WTC11 (cell line): ENCODE measurements at regions not wholly inside any gene's neighbourhood (a gene's known extent, or its start where the extent isn't known, plus 50 kb on each side); places are given as distances from the start of the nearest gene placed in this dataset.

Experiments
- ATAC-seq: fragments of 200-7000 bp; cut with Tn5 transposase; 2 replicates; pipeline ENCODE4 v1.10.0; 2021; ENCODE audit warnings: mild to moderate bottlenecking, moderate library complexity
- CTCF ChIA-PET: fragments of 300-600 bp; sonication (Branson Sonifier 250); formaldehyde crosslinking; loops from one replicate; lab custom pipeline; 2021; ENCODE audit warnings: antibody characterized with exemption; lab: Charles Lee
- POLR2A ChIA-PET: fragments of 350-600 bp; sonication (Branson Sonifier 250); formaldehyde crosslinking; loops from one replicate; lab custom pipeline; 2021; ENCODE audit warnings: antibody characterized with exemption; lab: Charles Lee
- DNase-seq: peaks from one replicate; pipeline ENCODE4 v3.0.0; 2021; ENCODE audit warnings: low spot score
- H3K27ac Mint-ChIP-seq: 2 replicates; pipeline ENCODE4 v1.8.0; 2021; ENCODE audit warnings: mixed read lengths
- H3K27me3 Mint-ChIP-seq: 2 replicates; pipeline ENCODE4 v1.8.0; 2021; ENCODE audit warnings: low read depth, mild to moderate bottlenecking, moderate library complexity, mixed read lengths
- H3K36me3 Mint-ChIP-seq: 2 replicates; pipeline ENCODE4 v1.8.0; 2021; ENCODE audit warnings: mixed read lengths
- H3K4me1 Mint-ChIP-seq: 2 replicates; pipeline ENCODE4 v1.8.0; 2022; ENCODE audit warnings: mixed read lengths
- H3K4me3 Mint-ChIP-seq: 2 replicates; pipeline ENCODE4 v1.8.0; 2021; ENCODE audit warnings: mild to moderate bottlenecking, moderate library complexity, mixed read lengths
- H3K9me3 Mint-ChIP-seq: 2 replicates; pipeline ENCODE4 v1.8.0; 2021; ENCODE audit warnings: mixed read lengths
- ATF1 ChIP-seq: sonication (generic); formaldehyde crosslinking; IDR thresholded peaks from 2 replicates; pipeline ENCODE4 v1.8.1; 2023; ENCODE audit warnings: mild to moderate bottlenecking, moderate library complexity, missing genetic modification reagents
- CREB1 ChIP-seq: sonication (generic); formaldehyde crosslinking; IDR thresholded peaks from 2 replicates; pipeline ENCODE4 v1.8.0; 2023; ENCODE audit warnings: mild to moderate bottlenecking, missing genetic modification reagents
- ETV6 ChIP-seq: sonication (generic); formaldehyde crosslinking; IDR thresholded peaks from 2 replicates; pipeline ENCODE4 v1.8.1; 2022; ENCODE audit warnings: mild to moderate bottlenecking, missing genetic modification reagents
- GTF2I ChIP-seq: fragments of 250-450 bp; sonication (Bioruptor Pico); conservative IDR thresholded peaks from 2 replicates; pipeline ENCODE4 v1.4.0; 2021; ENCODE audit warnings: mild to moderate bottlenecking
- MXD4 ChIP-seq: fragments of 250-450 bp; sonication (Bioruptor Pico); IDR thresholded peaks from 2 replicates; pipeline ENCODE4 v1.8.0; 2021; ENCODE audit warnings: mild to moderate bottlenecking, moderate library complexity, borderline replicate concordance
- MYBL2 ChIP-seq: sonication (generic); formaldehyde crosslinking; IDR thresholded peaks from 2 replicates; pipeline ENCODE4 v1.8.1; 2023; ENCODE audit warnings: mild to moderate bottlenecking, moderate library complexity, missing genetic modification reagents
- SMAD4 ChIP-seq: sonication (generic); formaldehyde crosslinking; IDR thresholded peaks from 2 replicates; pipeline ENCODE4 v1.8.0; 2022; ENCODE audit warnings: mild to moderate bottlenecking, missing genetic modification reagents
- TEAD1 ChIP-seq: sonication (generic); formaldehyde crosslinking; IDR thresholded peaks from 2 replicates; pipeline ENCODE4 v1.8.0; 2022; ENCODE audit warnings: mild to moderate bottlenecking, missing genetic modification reagents
- TEAD4 ChIP-seq: sonication (generic); formaldehyde crosslinking; IDR thresholded peaks from 2 replicates; pipeline ENCODE4 v1.8.0; 2022; ENCODE audit warnings: mild to moderate bottlenecking, missing genetic modification reagents
- ZNF219 ChIP-seq: sonication (generic); formaldehyde crosslinking; IDR thresholded peaks from 2 replicates; pipeline ENCODE4 v1.8.0; 2023; ENCODE audit warnings: missing genetic modification reagents, mild to moderate bottlenecking, borderline replicate concordance
- ZNF263 ChIP-seq: sonication (generic); formaldehyde crosslinking; IDR thresholded peaks from 2 replicates; pipeline ENCODE4 v1.8.1; 2022; ENCODE audit warnings: low read depth, mild to moderate bottlenecking, moderate library complexity, missing genetic modification reagents
- ZNF396 ChIP-seq: fragments of 250-450 bp; sonication (Bioruptor Pico); IDR thresholded peaks from 2 replicates; pipeline ENCODE4 v1.8.0; 2021; ENCODE audit warnings: mild to moderate bottlenecking, moderate library complexity, borderline replicate concordance
- ZNF416 ChIP-seq: fragments of 250-450 bp; sonication (Bioruptor Pico); IDR thresholded peaks from 2 replicates; pipeline ENCODE4 v1.9.0; 2021; ENCODE audit warnings: mild to moderate bottlenecking, inconsistent platforms
- TF ChIP-seq, protein P1 (sequence below): fragments of 250-450 bp; sonication (Bioruptor Pico); IDR thresholded peaks from 2 replicates; pipeline ENCODE4 v1.8.0; 2021; ENCODE audit warnings: mild to moderate bottlenecking
- TF ChIP-seq, protein P2 (sequence below): sonication (generic); formaldehyde crosslinking; IDR thresholded peaks from 2 replicates; pipeline ENCODE4 v1.8.1; 2022; ENCODE audit warnings: mild to moderate bottlenecking, missing genetic modification reagents, moderate library complexity, borderline replicate concordance
- TF ChIP-seq, protein P3 (sequence below): sonication (generic); formaldehyde crosslinking; IDR thresholded peaks from 2 replicates; pipeline ENCODE4 v1.8.1; 2023; ENCODE audit warnings: mild to moderate bottlenecking, missing genetic modification reagents, borderline replicate concordance
- TF ChIP-seq, protein P4 (sequence below): sonication (generic); formaldehyde crosslinking; IDR thresholded peaks from 2 replicates; pipeline ENCODE4 v1.8.0; 2022; ENCODE audit warnings: missing genetic modification reagents
- TF ChIP-seq, protein P5 (sequence below): sonication (generic); formaldehyde crosslinking; IDR thresholded peaks from 2 replicates; pipeline ENCODE4 v1.8.1; 2022; ENCODE audit warnings: missing genetic modification reagents, borderline replicate concordance
- TF ChIP-seq, protein P6 (sequence below): sonication (generic); formaldehyde crosslinking; IDR thresholded peaks from 2 replicates; pipeline ENCODE4 v1.8.0; 2022; ENCODE audit warnings: mild to moderate bottlenecking, missing genetic modification reagents

DNA sequence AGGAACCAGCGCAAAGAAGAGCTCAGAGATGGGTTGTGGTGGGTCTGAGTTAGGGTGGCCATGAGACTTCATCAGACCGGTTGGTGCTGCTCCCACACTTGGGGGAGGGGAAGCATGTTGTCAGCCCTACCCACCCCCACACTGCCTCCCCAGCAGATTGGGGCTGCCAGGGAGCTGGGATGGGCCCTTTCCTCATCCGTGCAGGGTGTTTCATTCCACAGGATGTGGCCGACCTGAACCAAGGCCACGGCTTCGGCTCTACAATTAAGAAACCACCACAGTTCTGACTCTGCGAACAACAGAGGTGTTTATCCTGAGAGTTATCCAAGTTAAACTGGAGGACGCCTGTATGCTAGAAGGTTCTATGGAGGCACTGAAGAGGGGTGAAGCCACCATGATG, 171.2 kb downstream of the ETS2 start:
- ATAC-seq: no peak
- Mint-ChIP-seq H3K9me3 (no peaks in the 10 kb centered on the region; the same call in 1 of the 2 replicates), H3K4me3 (no peak overlapping the region), H3K27me3 (no peaks in the 10 kb centered on the region; the same call in 1 of the 2 replicates), H3K27ac (no peak overlapping the region), H3K4me1 (peaks cover 34% of the 10 kb centered on the region), H3K36me3 (no peaks in the 10 kb centered on the region)
- ChIA-PET POLR2A (no interaction called here), CTCF (no interaction called here)
- no peak for DNase-seq
- TF ChIP-seq TEAD1 (CRISPR knock-in tag): no peak
- TF ChIP-seq ZNF219 (CRISPR knock-in tag): no peak
- no peak for TF ChIP-seq CREB1 (CRISPR knock-in tag)
- TF ChIP-seq, protein P1, sequence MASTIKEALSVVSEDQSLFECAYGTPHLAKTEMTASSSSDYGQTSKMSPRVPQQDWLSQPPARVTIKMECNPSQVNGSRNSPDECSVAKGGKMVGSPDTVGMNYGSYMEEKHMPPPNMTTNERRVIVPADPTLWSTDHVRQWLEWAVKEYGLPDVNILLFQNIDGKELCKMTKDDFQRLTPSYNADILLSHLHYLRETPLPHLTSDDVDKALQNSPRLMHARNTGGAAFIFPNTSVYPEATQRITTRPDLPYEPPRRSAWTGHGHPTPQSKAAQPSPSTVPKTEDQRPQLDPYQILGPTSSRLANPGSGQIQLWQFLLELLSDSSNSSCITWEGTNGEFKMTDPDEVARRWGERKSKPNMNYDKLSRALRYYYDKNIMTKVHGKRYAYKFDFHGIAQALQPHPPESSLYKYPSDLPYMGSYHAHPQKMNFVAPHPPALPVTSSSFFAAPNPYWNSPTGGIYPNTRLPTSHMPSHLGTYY (CRISPR knock-in tag): no peak
- TF ChIP-seq SMAD4 (CRISPR knock-in tag): no peak
- TF ChIP-seq, protein P2, sequence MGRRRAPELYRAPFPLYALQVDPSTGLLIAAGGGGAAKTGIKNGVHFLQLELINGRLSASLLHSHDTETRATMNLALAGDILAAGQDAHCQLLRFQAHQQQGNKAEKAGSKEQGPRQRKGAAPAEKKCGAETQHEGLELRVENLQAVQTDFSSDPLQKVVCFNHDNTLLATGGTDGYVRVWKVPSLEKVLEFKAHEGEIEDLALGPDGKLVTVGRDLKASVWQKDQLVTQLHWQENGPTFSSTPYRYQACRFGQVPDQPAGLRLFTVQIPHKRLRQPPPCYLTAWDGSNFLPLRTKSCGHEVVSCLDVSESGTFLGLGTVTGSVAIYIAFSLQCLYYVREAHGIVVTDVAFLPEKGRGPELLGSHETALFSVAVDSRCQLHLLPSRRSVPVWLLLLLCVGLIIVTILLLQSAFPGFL (CRISPR knock-in tag): no peak
- TF ChIP-seq TEAD4 (CRISPR knock-in tag): no peak
- TF ChIP-seq ZNF416 (CRISPR knock-in tag): no peak
- no peak for TF ChIP-seq MXD4 (CRISPR knock-in tag)
- no peak for TF ChIP-seq ZNF396 (CRISPR knock-in tag)
- no peak for TF ChIP-seq MYBL2 (CRISPR knock-in tag)
- TF ChIP-seq ATF1 (CRISPR knock-in tag): no peak
- TF ChIP-seq, protein P3, sequence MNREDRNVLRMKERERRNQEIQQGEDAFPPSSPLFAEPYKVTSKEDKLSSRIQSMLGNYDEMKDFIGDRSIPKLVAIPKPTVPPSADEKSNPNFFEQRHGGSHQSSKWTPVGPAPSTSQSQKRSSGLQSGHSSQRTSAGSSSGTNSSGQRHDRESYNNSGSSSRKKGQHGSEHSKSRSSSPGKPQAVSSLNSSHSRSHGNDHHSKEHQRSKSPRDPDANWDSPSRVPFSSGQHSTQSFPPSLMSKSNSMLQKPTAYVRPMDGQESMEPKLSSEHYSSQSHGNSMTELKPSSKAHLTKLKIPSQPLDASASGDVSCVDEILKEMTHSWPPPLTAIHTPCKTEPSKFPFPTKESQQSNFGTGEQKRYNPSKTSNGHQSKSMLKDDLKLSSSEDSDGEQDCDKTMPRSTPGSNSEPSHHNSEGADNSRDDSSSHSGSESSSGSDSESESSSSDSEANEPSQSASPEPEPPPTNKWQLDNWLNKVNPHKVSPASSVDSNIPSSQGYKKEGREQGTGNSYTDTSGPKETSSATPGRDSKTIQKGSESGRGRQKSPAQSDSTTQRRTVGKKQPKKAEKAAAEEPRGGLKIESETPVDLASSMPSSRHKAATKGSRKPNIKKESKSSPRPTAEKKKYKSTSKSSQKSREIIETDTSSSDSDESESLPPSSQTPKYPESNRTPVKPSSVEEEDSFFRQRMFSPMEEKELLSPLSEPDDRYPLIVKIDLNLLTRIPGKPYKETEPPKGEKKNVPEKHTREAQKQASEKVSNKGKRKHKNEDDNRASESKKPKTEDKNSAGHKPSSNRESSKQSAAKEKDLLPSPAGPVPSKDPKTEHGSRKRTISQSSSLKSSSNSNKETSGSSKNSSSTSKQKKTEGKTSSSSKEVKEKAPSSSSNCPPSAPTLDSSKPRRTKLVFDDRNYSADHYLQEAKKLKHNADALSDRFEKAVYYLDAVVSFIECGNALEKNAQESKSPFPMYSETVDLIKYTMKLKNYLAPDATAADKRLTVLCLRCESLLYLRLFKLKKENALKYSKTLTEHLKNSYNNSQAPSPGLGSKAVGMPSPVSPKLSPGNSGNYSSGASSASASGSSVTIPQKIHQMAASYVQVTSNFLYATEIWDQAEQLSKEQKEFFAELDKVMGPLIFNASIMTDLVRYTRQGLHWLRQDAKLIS (CRISPR knock-in tag): no peak
- TF ChIP-seq ETV6 (CRISPR knock-in tag): no peak
- TF ChIP-seq, protein P4, sequence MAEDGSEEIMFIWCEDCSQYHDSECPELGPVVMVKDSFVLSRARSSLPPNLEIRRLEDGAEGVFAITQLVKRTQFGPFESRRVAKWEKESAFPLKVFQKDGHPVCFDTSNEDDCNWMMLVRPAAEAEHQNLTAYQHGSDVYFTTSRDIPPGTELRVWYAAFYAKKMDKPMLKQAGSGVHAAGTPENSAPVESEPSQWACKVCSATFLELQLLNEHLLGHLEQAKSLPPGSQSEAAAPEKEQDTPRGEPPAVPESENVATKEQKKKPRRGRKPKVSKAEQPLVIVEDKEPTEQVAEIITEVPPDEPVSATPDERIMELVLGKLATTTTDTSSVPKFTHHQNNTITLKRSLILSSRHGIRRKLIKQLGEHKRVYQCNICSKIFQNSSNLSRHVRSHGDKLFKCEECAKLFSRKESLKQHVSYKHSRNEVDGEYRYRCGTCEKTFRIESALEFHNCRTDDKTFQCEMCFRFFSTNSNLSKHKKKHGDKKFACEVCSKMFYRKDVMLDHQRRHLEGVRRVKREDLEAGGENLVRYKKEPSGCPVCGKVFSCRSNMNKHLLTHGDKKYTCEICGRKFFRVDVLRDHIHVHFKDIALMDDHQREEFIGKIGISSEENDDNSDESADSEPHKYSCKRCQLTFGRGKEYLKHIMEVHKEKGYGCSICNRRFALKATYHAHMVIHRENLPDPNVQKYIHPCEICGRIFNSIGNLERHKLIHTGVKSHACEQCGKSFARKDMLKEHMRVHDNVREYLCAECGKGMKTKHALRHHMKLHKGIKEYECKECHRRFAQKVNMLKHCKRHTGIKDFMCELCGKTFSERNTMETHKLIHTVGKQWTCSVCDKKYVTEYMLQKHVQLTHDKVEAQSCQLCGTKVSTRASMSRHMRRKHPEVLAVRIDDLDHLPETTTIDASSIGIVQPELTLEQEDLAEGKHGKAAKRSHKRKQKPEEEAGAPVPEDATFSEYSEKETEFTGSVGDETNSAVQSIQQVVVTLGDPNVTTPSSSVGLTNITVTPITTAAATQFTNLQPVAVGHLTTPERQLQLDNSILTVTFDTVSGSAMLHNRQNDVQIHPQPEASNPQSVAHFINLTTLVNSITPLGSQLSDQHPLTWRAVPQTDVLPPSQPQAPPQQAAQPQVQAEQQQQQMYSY (CRISPR knock-in tag): no peak
- no peak for TF ChIP-seq ZNF263 (CRISPR knock-in tag)
- TF ChIP-seq, protein P5, sequence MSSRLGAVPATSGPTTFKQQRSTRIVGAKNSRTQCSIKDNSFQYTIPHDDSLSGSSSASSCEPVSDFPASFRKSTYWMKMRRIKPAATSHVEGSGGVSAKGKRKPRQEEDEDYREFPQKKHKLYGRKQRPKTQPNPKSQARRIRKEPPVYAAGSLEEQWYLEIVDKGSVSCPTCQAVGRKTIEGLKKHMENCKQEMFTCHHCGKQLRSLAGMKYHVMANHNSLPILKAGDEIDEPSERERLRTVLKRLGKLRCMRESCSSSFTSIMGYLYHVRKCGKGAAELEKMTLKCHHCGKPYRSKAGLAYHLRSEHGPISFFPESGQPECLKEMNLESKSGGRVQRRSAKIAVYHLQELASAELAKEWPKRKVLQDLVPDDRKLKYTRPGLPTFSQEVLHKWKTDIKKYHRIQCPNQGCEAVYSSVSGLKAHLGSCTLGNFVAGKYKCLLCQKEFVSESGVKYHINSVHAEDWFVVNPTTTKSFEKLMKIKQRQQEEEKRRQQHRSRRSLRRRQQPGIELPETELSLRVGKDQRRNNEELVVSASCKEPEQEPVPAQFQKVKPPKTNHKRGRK (CRISPR knock-in tag): no peak
- TF ChIP-seq, protein P6, sequence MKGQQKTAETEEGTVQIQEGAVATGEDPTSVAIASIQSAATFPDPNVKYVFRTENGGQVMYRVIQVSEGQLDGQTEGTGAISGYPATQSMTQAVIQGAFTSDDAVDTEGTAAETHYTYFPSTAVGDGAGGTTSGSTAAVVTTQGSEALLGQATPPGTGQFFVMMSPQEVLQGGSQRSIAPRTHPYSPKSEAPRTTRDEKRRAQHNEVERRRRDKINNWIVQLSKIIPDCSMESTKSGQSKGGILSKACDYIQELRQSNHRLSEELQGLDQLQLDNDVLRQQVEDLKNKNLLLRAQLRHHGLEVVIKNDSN (CRISPR knock-in tag): no peak
- TF ChIP-seq GTF2I (CRISPR knock-in tag): no peak
